Suppressor macrophage treated with lipopolysaccharide for 1 hour (primary cell): ENCODE measurements at regions not wholly inside any gene's neighbourhood (a gene's known extent, or its start where the extent isn't known, plus 50 kb on each side); places are given as distances from the start of the nearest gene placed in this dataset.
A peak's percentile ranks its signal among the peaks of the same experiment; 100 is the strongest.
"Not testable (repeated sequence)": the region's sequence is repeated elsewhere in the genome, so short reads cannot be mapped to it uniquely, and the experiment has no call there.

ENCODE experiments used
- DNase-seq, 3 donors: peaks; one replicate each; pipeline ENCODE4 v3.0.0-alpha.2; 2020 to 2022

- no peak for DNase-seq
Measured at GRCh38 chr11:109695696-109696095, 273.7 kb downstream of the C11orf87 start.

GRCh38 chr11:109696191-109696897 is 274.4 kb downstream of the C11orf87 start:
- DNase-seq, result no peak

GRCh38 chr11:109697140-109697843 is 275.3 kb downstream of the C11orf87 start:
- peak; percentile 60 to 73 (median 61) for DNase-seq

GRCh38 chr11:109698237-109698636 is 276.2 kb downstream of the C11orf87 start:
- no peak for DNase-seq

GRCh38 chr11:109704432-109704831 is 282.4 kb downstream of the C11orf87 start:
- no peak for DNase-seq

- peak; percentile 60 to 79 (median 73) for DNase-seq
Measured at GRCh38 chr11:109706945-109707344, 285.0 kb downstream of the C11orf87 start.

- peak; percentile 59 to 80 (median 62) for DNase-seq
Measured at GRCh38 chr11:109707411-109707810, 285.4 kb downstream of the C11orf87 start.

- no peak for DNase-seq
Measured at GRCh38 chr11:109708184-109708583, 286.2 kb downstream of the C11orf87 start.

- not testable (repeated sequence) for DNase-seq
Measured at GRCh38 chr11:109714444-109714843, 292.5 kb downstream of the C11orf87 start.

GRCh38 chr11:109715424-109715823 is 293.4 kb downstream of the C11orf87 start:
- DNase-seq, result not testable (repeated sequence)

- DNase-seq, result no peak
Measured at GRCh38 chr11:109726061-109726460, 304.1 kb downstream of the C11orf87 start.

GRCh38 chr11:109728056-109728455 is 306.1 kb downstream of the C11orf87 start:
- no peak for DNase-seq

GRCh38 chr11:109729761-109730160 is 307.8 kb downstream of the C11orf87 start:
- DNase-seq, result no peak

GRCh38 chr11:109730669-109731068 is 308.7 kb downstream of the C11orf87 start:
- DNase-seq, result no peak

GRCh38 chr11:109731451-109731850 is 309.5 kb downstream of the C11orf87 start:
- no peak for DNase-seq

- DNase-seq, result no peak
Measured at GRCh38 chr11:109733245-109733644, 311.3 kb downstream of the C11orf87 start.

GRCh38 chr11:109734566-109734965 is 312.6 kb downstream of the C11orf87 start:
- no peak for DNase-seq

GRCh38 chr11:109735128-109735527 is 313.1 kb downstream of the C11orf87 start:
- DNase-seq, result no peak

GRCh38 chr11:109739379-109739778 is 317.4 kb downstream of the C11orf87 start:
- peak in 2 of 3 donors; percentile 24 to 29 for DNase-seq

GRCh38 chr11:109745996-109746625 is 324.1 kb downstream of the C11orf87 start:
- DNase-seq, result no peak

- peak; percentile 89 to 97 (median 95) for DNase-seq
Measured at GRCh38 chr11:109747839-109748238, 325.8 kb downstream of the C11orf87 start.

- no peak for DNase-seq
Measured at GRCh38 chr11:109749476-109749875, 327.5 kb downstream of the C11orf87 start.

- DNase-seq, result peak in 1 of 3 donors; percentile 27
Measured at GRCh38 chr11:109750964-109751363, 329.0 kb downstream of the C11orf87 start.
